ENCODE measurements at regions not wholly inside any gene's neighbourhood (a gene's known extent, or its start where the extent isn't known, plus 50 kb on each side); places are given as distances from the start of the nearest gene placed in this dataset.

- no peak for TF ChIP-seq CTCF (IDR thresholded peaks at IDR 0.05)
- no peak overlapping the region for H3K27ac Mint-ChIP-seq
- no CpG with 5 or more reads among the region's 3 CpGs for WGBS (ENCODE audit: insufficient coverage)
- no peaks in the 10 kb centered on the region for H3K36me3 Mint-ChIP-seq
- H3K27ac ChIP-seq (ENCODE audit: low read depth in 1 of 2, low read length in 2 of 2): no peak overlapping the region
- DNase-seq: no peak
- no peaks in the 10 kb centered on the region for H3K36me3 ChIP-seq (replicated peaks in 1 of 2; ENCODE audit: control insufficient read depth in 1 of 2, insufficient read depth in 2 of 2, low read length in 2 of 2)
- no peak overlapping the region for H3K9ac ChIP-seq (ENCODE audit: insufficient read depth, low read length, poor library complexity, severe bottlenecking)
- peak overlapping the region in 1 of 3 experiments; percentile 13 for H3K4me3 ChIP-seq (replicated peaks in 1 of 3; ENCODE audit: low read depth in 2 of 3, low read length in 3 of 3)
- peaks cover 0 to 6% (median 0%) of the 10 kb centered on the region in 7 donors for H3K9me3 Mint-ChIP-seq
- peaks cover 10 to 33% (median 27%) of the 10 kb centered on the region in 3 donors for H3K27me3 Mint-ChIP-seq (ENCODE audit: low read depth in 3 of 3)
- no peaks in the 10 kb centered on the region for H4K20me1 ChIP-seq (ENCODE audit: insufficient read depth, low read length)
- H2AFZ ChIP-seq (ENCODE audit: insufficient read depth, low read depth, low read length, poor library complexity, severe bottlenecking): no peak overlapping the region
- peaks cover 26 to 27% of the 10 kb centered on the region in 2 donors for H3K4me1 ChIP-seq (ENCODE audit: control insufficient read depth in 1 of 2, insufficient read depth in 2 of 2, low read length in 2 of 2)
- no peaks in the 10 kb centered on the region for H3K9me3 ChIP-seq (replicated peaks in 1 of 2; ENCODE audit: control insufficient read depth in 1 of 2, insufficient read depth in 1 of 2, low read length in 2 of 2)
- H3K27me3 ChIP-seq (ENCODE audit: control insufficient read depth in 2 of 2, insufficient read depth in 2 of 2, low read length in 2 of 2): peaks cover 19 to 37% of the 10 kb centered on the region in 2 donors
- no peaks in the 10 kb centered on the region for H3K79me2 ChIP-seq (ENCODE audit: insufficient read depth, low read length)
- peak overlapping the region in 1 of 2 donors; percentile 69 for H3K4me3 Mint-ChIP-seq
- intact Hi-C loops (cut with micrococcal nuclease): no loop called here
- H3K4me2 ChIP-seq (replicated peaks; ENCODE audit: extremely low read depth, low read length, poor library complexity, severe bottlenecking): peak overlapping the region; percentile 27
- H3K4me1 Mint-ChIP-seq: peaks cover 31% of the 10 kb centered on the region
Measured at GRCh38 chr13:79194272-79194671, 211.8 kb downstream of the RBM26 start.

- peaks cover 16 to 41% of the 10 kb centered on the region in 2 donors for H3K27me3 ChIP-seq (ENCODE audit: control insufficient read depth in 2 of 2, insufficient read depth in 2 of 2, low read length in 2 of 2)
- H3K27ac ChIP-seq (ENCODE audit: low read depth in 1 of 2, low read length in 2 of 2): no peak overlapping the region
- no peak for DNase-seq
- H3K27ac Mint-ChIP-seq: peak overlapping the region in 3 of 7 donors; percentile 41 to 51 (median 48)
- H3K79me2 ChIP-seq (ENCODE audit: insufficient read depth, low read length): no peaks in the 10 kb centered on the region
- TF ChIP-seq CTCF (IDR thresholded peaks at IDR 0.05): no peak
- intact Hi-C loops (cut with micrococcal nuclease): no loop called here
- no peaks in the 10 kb centered on the region for H3K36me3 Mint-ChIP-seq
- peak overlapping the region in 1 of 2 donors; percentile 27 for H3K4me3 Mint-ChIP-seq
- H3K4me1 Mint-ChIP-seq: peaks cover 31% of the 10 kb centered on the region
- no peaks in the 10 kb centered on the region for H3K9me3 ChIP-seq (replicated peaks in 1 of 2; ENCODE audit: control insufficient read depth in 1 of 2, insufficient read depth in 1 of 2, low read length in 2 of 2)
- H3K4me3 ChIP-seq (replicated peaks in 1 of 3; ENCODE audit: low read depth in 2 of 3, low read length in 3 of 3): peak overlapping the region in 1 of 3 experiments; percentile 8
- peaks cover 0 to 3% (median 0%) of the 10 kb centered on the region in 7 donors for H3K9me3 Mint-ChIP-seq
- H3K4me2 ChIP-seq (replicated peaks; ENCODE audit: extremely low read depth, low read length, poor library complexity, severe bottlenecking): peak overlapping the region; percentile 30
- H2AFZ ChIP-seq (ENCODE audit: insufficient read depth, low read depth, low read length, poor library complexity, severe bottlenecking): no peak overlapping the region
- peaks cover 26 to 27% of the 10 kb centered on the region in 2 donors for H3K4me1 ChIP-seq (ENCODE audit: control insufficient read depth in 1 of 2, insufficient read depth in 2 of 2, low read length in 2 of 2)
- no peaks in the 10 kb centered on the region for H3K36me3 ChIP-seq (replicated peaks in 1 of 2; ENCODE audit: control insufficient read depth in 1 of 2, insufficient read depth in 2 of 2, low read length in 2 of 2)
- peaks cover 14 to 42% (median 27%) of the 10 kb centered on the region in 3 donors for H3K27me3 Mint-ChIP-seq (ENCODE audit: low read depth in 3 of 3)
- H4K20me1 ChIP-seq (ENCODE audit: insufficient read depth, low read length): no peaks in the 10 kb centered on the region
- no peak overlapping the region for H3K9ac ChIP-seq (ENCODE audit: insufficient read depth, low read length, poor library complexity, severe bottlenecking)
Measured at GRCh38 chr13:79191501-79191900, 214.6 kb downstream of the RBM26 start.

Data from CD14-positive monocyte (primary cell).